ENCODE measurements at regions not wholly inside any gene's neighbourhood (a gene's known extent, or its start where the extent isn't known, plus 50 kb on each side); places are given as distances from the start of the nearest gene placed in this dataset.

GRCh38 chr3:67239353-67239752, 241.2 kb downstream of the KBTBD8 start:
- Histone ChIP-seq H3K9ac (ENCODE audit: low read depth, low read length) (no peak overlapping the region), H2AK9ac (replicated peaks; ENCODE audit: low read depth, low read length, poor library complexity) (no peak overlapping the region), H3K9me3 (ENCODE audit: control insufficient read depth, insufficient read depth, low read length) (no peaks in the 10 kb centered on the region), H3K23ac (ENCODE audit: low read depth, low read length) (no peak overlapping the region), H2BK15ac (ENCODE audit: low read depth, low read length) (no peak overlapping the region), H2BK120ac (ENCODE audit: low read depth, low read length) (no peak overlapping the region), H2BK20ac (ENCODE audit: low read depth, low read length) (no peak overlapping the region), H3K9me1 (ENCODE audit: insufficient read depth, low read length) (no peaks in the 10 kb centered on the region), H3K79me1 (ENCODE audit: low read depth in 1 of 2, low read length in 2 of 2) (no peaks in the 10 kb centered on the region), H3K4me2 (ENCODE audit: low read depth, low read length) (no peak overlapping the region), H3K18ac (ENCODE audit: low read depth, low read length) (no peak overlapping the region), H4K20me1 (ENCODE audit: insufficient read depth, low read length) (no peaks in the 10 kb centered on the region), H2AFZ (replicated peaks; ENCODE audit: low read length, poor library complexity) (no peak overlapping the region), H3K4ac (ENCODE audit: low read depth, low read length) (no peak overlapping the region), H3K36me3 (ENCODE audit: control insufficient read depth, insufficient read depth, low read length) (no peaks in the 10 kb centered on the region), H3K27me3 (ENCODE audit: control insufficient read depth, insufficient read depth, low read length) (no peaks in the 10 kb centered on the region), H3K4me1 (ENCODE audit: control insufficient read depth, insufficient read depth, low read length) (no peaks in the 10 kb centered on the region), H2BK5ac (ENCODE audit: low read depth, low read length, poor library complexity, severe bottlenecking) (no peak overlapping the region), H4K5ac (ENCODE audit: low read depth, low read length) (no peak overlapping the region), H4K91ac (ENCODE audit: insufficient read depth, low read depth, low read length) (no peak overlapping the region), H3K27ac (ENCODE audit: insufficient read depth, low read length) (no peak overlapping the region), H2AK5ac (ENCODE audit: low read depth, low read length) (no peak overlapping the region), H3K56ac (ENCODE audit: extremely low read depth, insufficient read depth, low read length) (no peak overlapping the region), H3K4me3 (ENCODE audit: insufficient read depth, low read depth, low read length) (no peak overlapping the region), H4K8ac (ENCODE audit: low read depth in 2 of 2, low read length in 2 of 2) (no peak overlapping the region), H3K14ac (replicated peaks; ENCODE audit: low read depth, low read length) (no peak overlapping the region)
- BruUV-seq (replicated peaks), result no TSS peak
- in situ Hi-C loops (cut with MboI; ENCODE audit: low sequenced_read_pairs), result loop anchor here (25.0 kb wide), 1 partner anchor 98 kb away; no protein-coding TSS in a partner anchor
- dilution Hi-C loops (cut with HindIII; ENCODE audit: low sequenced_read_pairs, unreplicated experiment), result no loop called here
- no peak for ATAC-seq (ENCODE audit: low read depth)
- DNase-seq, result no peak
- CTCF ChIA-PET, result no interaction called here
- intact Hi-C loops (cut with micrococcal nuclease), result no loop called here
- TF ChIP-seq BHLHE40 (IDR thresholded peaks at IDR 0.05; ENCODE audit: low read depth, low read length) (no peak), USF2 (IDR thresholded peaks at IDR 0.05; ENCODE audit: low read depth, low read length) (no peak), CHD1 (IDR thresholded peaks at IDR 0.05; ENCODE audit: low read depth, low read length) (no peak), CEBPB (IDR thresholded peaks at IDR 0.05; ENCODE audit: low read depth, low read length) (no peak), MXI1 (IDR thresholded peaks at IDR 0.05; ENCODE audit: borderline replicate concordance, low read depth, low read length) (no peak), NFE2L2 (IDR thresholded peaks at IDR 0.05; ENCODE audit: low read depth, low read length) (no peak), ELK1 (IDR thresholded peaks at IDR 0.05; ENCODE audit: borderline replicate concordance, low read depth, low read length) (no peak), RCOR1 (IDR thresholded peaks at IDR 0.05; ENCODE audit: insufficient replicate concordance, low read length) (no peak)
- POLR2A ChIA-PET (ENCODE audit: unreplicated experiment), result no interaction called here
- no CpG with 5 or more reads among the region's 2 CpGs for WGBS, 2 experiments (ENCODE audit: extremely low coverage in 2 of 2, insufficient read length in 1 of 2)
